ENCODE measurements at regions not wholly inside any gene's neighbourhood (a gene's known extent, or its start where the extent isn't known, plus 50 kb on each side); places are given as distances from the start of the nearest gene placed in this dataset.
A peak's percentile ranks its signal among the peaks of the same experiment; 100 is the strongest.

- no peak for DNase-seq
Observed at GRCh38 chr4:149296503-149296902, 519.1 kb downstream of the IQCM start.

GRCh38 chr4:149296084-149296483, 519.6 kb downstream of the IQCM start:
- DNase-seq = no peak

GRCh38 chr4:149294601-149295000, 521.0 kb downstream of the IQCM start:
- DNase-seq = no peak

- no peak for DNase-seq
Observed at GRCh38 chr4:149293046-149293649, 522.5 kb downstream of the IQCM start.

GRCh38 chr4:149292425-149293007, 523.1 kb downstream of the IQCM start:
- peak; percentile 29 for DNase-seq

GRCh38 chr4:149291463-149291862, 524.2 kb downstream of the IQCM start:
- peak; percentile 44 for DNase-seq

- DNase-seq = no peak
Observed at GRCh38 chr4:149280806-149281205, 534.8 kb downstream of the IQCM start.

- peak; percentile 28 for DNase-seq
Observed at GRCh38 chr4:149279776-149280175, 535.9 kb downstream of the IQCM start.

GRCh38 chr4:149279331-149279730, 536.3 kb downstream of the IQCM start:
- DNase-seq = no peak

- DNase-seq = peak; percentile 35
Observed at GRCh38 chr4:149277705-149278104, 537.9 kb downstream of the IQCM start.

GRCh38 chr4:149269835-149270234, 545.8 kb downstream of the IQCM start:
- DNase-seq = no peak

- DNase-seq = no peak
Observed at GRCh38 chr4:149266301-149266700, 549.3 kb downstream of the IQCM start.

GRCh38 chr4:149265645-149266044, 550.0 kb downstream of the IQCM start:
- no peak for DNase-seq

- no peak for DNase-seq
Observed at GRCh38 chr4:149264093-149264733, 551.4 kb downstream of the IQCM start.

- no peak for DNase-seq
Observed at GRCh38 chr4:149248191-149248764, 567.4 kb downstream of the IQCM start.

- DNase-seq = no peak
Observed at GRCh38 chr4:149247164-149247563, 568.5 kb downstream of the IQCM start.

GRCh38 chr4:149245333-149245732, 570.3 kb downstream of the IQCM start:
- DNase-seq = no peak

- DNase-seq = no peak
Observed at GRCh38 chr4:149238097-149238496, 577.5 kb downstream of the IQCM start.

GRCh38 chr4:149234798-149235197, 580.8 kb downstream of the IQCM start:
- DNase-seq = no peak

GRCh38 chr4:149223659-149224058, 592.0 kb downstream of the IQCM start:
- DNase-seq = no peak

GRCh38 chr4:149218672-149219071, 597.0 kb downstream of the IQCM start:
- DNase-seq = no peak

- DNase-seq = no peak
Observed at GRCh38 chr4:149214301-149214700, 601.3 kb downstream of the IQCM start.

GRCh38 chr4:149211876-149212275, 603.8 kb downstream of the IQCM start:
- no peak for DNase-seq
